ENCODE measurements at regions not wholly inside any gene's neighbourhood (a gene's known extent, or its start where the extent isn't known, plus 50 kb on each side); places are given as distances from the start of the nearest gene placed in this dataset.

DNA sequence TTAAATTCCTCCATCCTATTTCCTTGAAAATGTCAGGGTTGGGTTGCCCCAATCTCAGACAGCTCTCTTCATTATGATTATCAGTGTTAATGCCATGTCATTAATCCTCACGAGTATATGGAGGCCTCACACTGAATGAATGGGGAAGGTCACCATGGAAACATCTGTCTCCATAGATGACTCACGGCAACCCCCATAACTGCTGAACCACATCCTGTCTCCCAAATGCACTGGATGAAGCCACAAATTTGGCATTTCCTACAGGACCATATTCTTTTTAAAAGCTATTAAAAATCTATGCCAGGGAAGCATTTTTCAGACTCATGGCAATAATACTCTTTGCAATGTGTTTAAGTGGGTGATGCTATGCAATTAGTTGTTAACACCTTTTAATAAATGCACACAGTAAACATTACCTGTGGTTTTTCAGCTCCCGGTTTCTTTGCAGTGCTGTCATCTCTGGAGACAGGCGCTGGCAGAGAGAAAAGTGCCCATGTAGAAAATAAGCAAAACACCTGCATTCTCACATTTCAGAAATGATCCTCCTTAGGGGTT, 80.1 kb upstream of the PTPRK start:
- TF ChIP-seq ZBTB7A (IDR thresholded peaks at IDR 0.05; ENCODE audit: low read depth): no peak
- TF ChIP-seq, protein P1, sequence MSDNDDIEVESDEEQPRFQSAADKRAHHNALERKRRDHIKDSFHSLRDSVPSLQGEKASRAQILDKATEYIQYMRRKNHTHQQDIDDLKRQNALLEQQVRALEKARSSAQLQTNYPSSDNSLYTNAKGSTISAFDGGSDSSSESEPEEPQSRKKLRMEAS (IDR thresholded peaks at IDR 0.05): no peak
- TF ChIP-seq NFIC (IDR thresholded peaks at IDR 0.05): no peak
- TF ChIP-seq YY1 (IDR thresholded peaks at IDR 0.05; ENCODE audit: low read depth): no peak
- TF ChIP-seq CEBPB (IDR thresholded peaks at IDR 0.05): no peak
- TF ChIP-seq EGR1 (IDR thresholded peaks at IDR 0.05): no peak

DNA sequence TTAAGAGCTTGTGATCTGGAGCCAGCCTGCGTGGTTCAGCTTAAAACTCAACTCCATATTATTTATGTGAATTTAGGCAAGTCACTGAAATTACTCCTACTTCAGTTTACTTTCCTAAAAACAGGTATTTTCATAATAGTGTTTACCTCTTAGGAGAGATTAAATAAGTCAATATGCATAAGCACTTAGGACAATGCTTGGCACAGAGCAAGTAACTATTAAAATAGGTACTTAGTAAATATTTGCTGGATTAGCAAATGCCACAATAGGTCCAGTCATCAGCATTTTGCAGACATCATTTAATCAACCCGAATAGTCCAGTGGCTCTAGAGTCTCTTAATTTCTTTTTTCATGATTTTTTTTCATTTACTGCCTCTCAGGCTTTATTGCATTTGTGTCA, 78.6 kb upstream of the PTPRK start:
- TF ChIP-seq YY1 (IDR thresholded peaks at IDR 0.05; ENCODE audit: low read depth) (no peak), EGR1 (IDR thresholded peaks at IDR 0.05) (no peak), ZBTB7A (IDR thresholded peaks at IDR 0.05; ENCODE audit: low read depth) (no peak), EP300 (IDR thresholded peaks at IDR 0.05; ENCODE audit: borderline replicate concordance) (no peak)

DNA sequence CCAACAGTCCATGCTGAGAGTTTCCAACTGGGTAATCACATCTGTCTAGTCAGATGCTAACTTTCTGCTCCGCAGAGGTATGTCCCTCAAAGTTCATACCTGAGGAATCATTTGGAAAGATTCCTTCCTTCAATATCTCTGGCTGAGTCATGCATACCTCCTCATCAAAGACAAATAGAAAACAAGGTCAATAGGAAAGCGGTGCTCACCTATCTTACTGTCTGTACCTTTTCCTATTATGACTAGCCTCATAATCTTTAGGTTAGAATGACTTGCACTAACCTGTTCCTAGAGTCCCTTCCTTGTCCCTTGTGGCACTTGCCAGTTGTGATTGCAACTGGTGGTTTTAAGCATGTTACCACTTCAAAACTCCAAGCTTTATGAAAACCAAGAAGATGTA, 78.2 kb upstream of the PTPRK start:
- no peak for TF ChIP-seq TCF12 (IDR thresholded peaks at IDR 0.05; ENCODE audit: low read depth)
- TF ChIP-seq, protein P1 (IDR thresholded peaks at IDR 0.05): no peak
- TF ChIP-seq FOXM1 (IDR thresholded peaks at IDR 0.05; ENCODE audit: borderline replicate concordance, low read depth): no peak
- TF ChIP-seq, protein P2, sequence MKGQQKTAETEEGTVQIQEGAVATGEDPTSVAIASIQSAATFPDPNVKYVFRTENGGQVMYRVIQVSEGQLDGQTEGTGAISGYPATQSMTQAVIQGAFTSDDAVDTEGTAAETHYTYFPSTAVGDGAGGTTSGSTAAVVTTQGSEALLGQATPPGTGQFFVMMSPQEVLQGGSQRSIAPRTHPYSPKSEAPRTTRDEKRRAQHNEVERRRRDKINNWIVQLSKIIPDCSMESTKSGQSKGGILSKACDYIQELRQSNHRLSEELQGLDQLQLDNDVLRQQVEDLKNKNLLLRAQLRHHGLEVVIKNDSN (IDR thresholded peaks at IDR 0.05): no peak
- no peak for TF ChIP-seq EGR1 (IDR thresholded peaks at IDR 0.05)
- no peak for TF ChIP-seq CEBPB (IDR thresholded peaks at IDR 0.05)
- TF ChIP-seq, protein P3, sequence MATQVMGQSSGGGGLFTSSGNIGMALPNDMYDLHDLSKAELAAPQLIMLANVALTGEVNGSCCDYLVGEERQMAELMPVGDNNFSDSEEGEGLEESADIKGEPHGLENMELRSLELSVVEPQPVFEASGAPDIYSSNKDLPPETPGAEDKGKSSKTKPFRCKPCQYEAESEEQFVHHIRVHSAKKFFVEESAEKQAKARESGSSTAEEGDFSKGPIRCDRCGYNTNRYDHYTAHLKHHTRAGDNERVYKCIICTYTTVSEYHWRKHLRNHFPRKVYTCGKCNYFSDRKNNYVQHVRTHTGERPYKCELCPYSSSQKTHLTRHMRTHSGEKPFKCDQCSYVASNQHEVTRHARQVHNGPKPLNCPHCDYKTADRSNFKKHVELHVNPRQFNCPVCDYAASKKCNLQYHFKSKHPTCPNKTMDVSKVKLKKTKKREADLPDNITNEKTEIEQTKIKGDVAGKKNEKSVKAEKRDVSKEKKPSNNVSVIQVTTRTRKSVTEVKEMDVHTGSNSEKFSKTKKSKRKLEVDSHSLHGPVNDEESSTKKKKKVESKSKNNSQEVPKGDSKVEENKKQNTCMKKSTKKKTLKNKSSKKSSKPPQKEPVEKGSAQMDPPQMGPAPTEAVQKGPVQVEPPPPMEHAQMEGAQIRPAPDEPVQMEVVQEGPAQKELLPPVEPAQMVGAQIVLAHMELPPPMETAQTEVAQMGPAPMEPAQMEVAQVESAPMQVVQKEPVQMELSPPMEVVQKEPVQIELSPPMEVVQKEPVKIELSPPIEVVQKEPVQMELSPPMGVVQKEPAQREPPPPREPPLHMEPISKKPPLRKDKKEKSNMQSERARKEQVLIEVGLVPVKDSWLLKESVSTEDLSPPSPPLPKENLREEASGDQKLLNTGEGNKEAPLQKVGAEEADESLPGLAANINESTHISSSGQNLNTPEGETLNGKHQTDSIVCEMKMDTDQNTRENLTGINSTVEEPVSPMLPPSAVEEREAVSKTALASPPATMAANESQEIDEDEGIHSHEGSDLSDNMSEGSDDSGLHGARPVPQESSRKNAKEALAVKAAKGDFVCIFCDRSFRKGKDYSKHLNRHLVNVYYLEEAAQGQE (IDR thresholded peaks at IDR 0.05; ENCODE audit: low read depth): no peak
- no peak for TF ChIP-seq TAF1 (IDR thresholded peaks at IDR 0.05; ENCODE audit: low read depth)
- no peak for TF ChIP-seq TEAD4 (IDR thresholded peaks at IDR 0.05)
- no peak for TF ChIP-seq RAD21 (IDR thresholded peaks at IDR 0.05; ENCODE audit: low read depth)
- no peak for TF ChIP-seq ZBTB7A (IDR thresholded peaks at IDR 0.05; ENCODE audit: low read depth)
- no peak for TF ChIP-seq YY1 (IDR thresholded peaks at IDR 0.05; ENCODE audit: low read depth)
- TF ChIP-seq CREB1 (IDR thresholded peaks at IDR 0.05; ENCODE audit: low read depth): no peak
- TF ChIP-seq NFIC (IDR thresholded peaks at IDR 0.05): no peak

DNA sequence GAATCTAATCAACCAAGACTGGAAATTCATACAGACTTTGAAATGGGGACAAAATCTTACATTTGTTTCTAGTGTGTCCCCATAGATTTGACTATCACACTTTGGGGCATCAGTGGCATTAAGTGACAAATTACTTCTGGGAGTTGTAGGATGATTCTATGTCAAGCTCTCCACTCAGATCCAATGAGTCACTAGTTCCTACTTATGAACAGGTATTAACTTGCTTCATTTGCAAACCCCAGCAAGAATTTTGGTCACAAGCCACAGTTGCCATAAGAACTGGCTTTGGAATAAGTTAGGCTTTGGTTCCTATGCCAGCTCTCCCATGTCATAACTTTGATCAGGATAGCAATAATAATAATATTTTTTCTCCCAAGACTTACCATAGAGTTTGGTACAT, 77.6 kb upstream of the PTPRK start:
- no peak for TF ChIP-seq FOXM1 (IDR thresholded peaks at IDR 0.05; ENCODE audit: borderline replicate concordance, low read depth)
- TF ChIP-seq ZBTB7A (IDR thresholded peaks at IDR 0.05; ENCODE audit: low read depth): no peak
- TF ChIP-seq, protein P2 (IDR thresholded peaks at IDR 0.05): no peak
- TF ChIP-seq TAF1 (IDR thresholded peaks at IDR 0.05; ENCODE audit: low read depth): no peak
- no peak for TF ChIP-seq TCF12 (IDR thresholded peaks at IDR 0.05; ENCODE audit: low read depth)

DNA sequence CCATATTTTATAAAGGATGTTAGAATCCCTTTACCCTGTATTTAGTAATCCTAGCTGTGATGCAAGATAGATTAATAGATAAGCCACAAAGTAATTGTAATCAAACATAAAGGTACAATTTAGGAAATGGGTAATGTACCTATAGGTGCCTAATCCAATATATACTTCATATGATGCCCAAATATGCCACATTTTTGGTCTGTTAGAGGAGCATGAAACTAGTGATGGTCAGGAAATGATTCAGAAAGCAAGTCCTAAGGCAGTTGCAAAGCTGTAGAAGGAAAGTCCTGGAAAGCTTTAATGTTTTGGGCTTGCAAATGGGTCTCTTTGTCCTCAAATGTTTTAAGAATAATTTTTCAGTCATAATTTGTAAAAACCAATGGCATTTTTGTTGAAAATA, 76.6 kb upstream of the PTPRK start:
- no peak for TF ChIP-seq CREB1 (IDR thresholded peaks at IDR 0.05; ENCODE audit: low read depth)
- no peak for TF ChIP-seq TCF12 (IDR thresholded peaks at IDR 0.05; ENCODE audit: low read depth)
- TF ChIP-seq, protein P1 (IDR thresholded peaks at IDR 0.05): no peak
- TF ChIP-seq, protein P3 (IDR thresholded peaks at IDR 0.05; ENCODE audit: low read depth): no peak
- no peak for TF ChIP-seq FOXM1 (IDR thresholded peaks at IDR 0.05; ENCODE audit: borderline replicate concordance, low read depth)
- TF ChIP-seq TEAD4 (IDR thresholded peaks at IDR 0.05): no peak
- TF ChIP-seq, protein P2 (IDR thresholded peaks at IDR 0.05): no peak
- no peak for TF ChIP-seq EGR1 (IDR thresholded peaks at IDR 0.05)
- TF ChIP-seq CEBPB (IDR thresholded peaks at IDR 0.05): no peak
- TF ChIP-seq EP300 (IDR thresholded peaks at IDR 0.05; ENCODE audit: borderline replicate concordance): no peak
- TF ChIP-seq TAF1 (IDR thresholded peaks at IDR 0.05; ENCODE audit: low read depth): no peak
- TF ChIP-seq RAD21 (IDR thresholded peaks at IDR 0.05; ENCODE audit: low read depth): no peak
- TF ChIP-seq NFIC (IDR thresholded peaks at IDR 0.05): no peak
- no peak for TF ChIP-seq YY1 (IDR thresholded peaks at IDR 0.05; ENCODE audit: low read depth)
- no peak for TF ChIP-seq ZBTB7A (IDR thresholded peaks at IDR 0.05; ENCODE audit: low read depth)

DNA sequence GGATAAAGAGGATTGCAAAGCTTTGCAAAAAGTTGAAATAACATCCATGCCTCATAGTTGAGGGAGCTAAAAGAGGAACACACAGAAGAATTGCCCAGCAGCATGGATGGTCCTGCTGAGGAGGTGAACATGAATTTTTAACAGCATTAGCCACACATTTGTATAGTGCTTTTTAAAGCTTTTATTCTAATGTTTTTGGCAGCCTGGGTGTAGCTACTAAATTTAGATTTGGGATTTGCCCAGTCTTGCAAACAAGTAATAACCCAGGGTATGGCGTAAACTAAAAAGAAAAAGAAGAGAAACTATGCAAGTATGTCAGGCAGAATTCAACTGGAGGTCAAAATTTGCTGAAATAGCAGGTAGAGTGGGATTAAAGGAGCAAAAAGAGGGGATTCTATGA, 75.1 kb upstream of the PTPRK start:
- no peak for TF ChIP-seq ZBTB7A (IDR thresholded peaks at IDR 0.05; ENCODE audit: low read depth)
- no peak for TF ChIP-seq CEBPB (IDR thresholded peaks at IDR 0.05)
- TF ChIP-seq NFIC (IDR thresholded peaks at IDR 0.05): no peak
- no peak for TF ChIP-seq EGR1 (IDR thresholded peaks at IDR 0.05)
- TF ChIP-seq TCF12 (IDR thresholded peaks at IDR 0.05; ENCODE audit: low read depth): no peak
- no peak for TF ChIP-seq CREB1 (IDR thresholded peaks at IDR 0.05; ENCODE audit: low read depth)
- no peak for TF ChIP-seq FOXM1 (IDR thresholded peaks at IDR 0.05; ENCODE audit: borderline replicate concordance, low read depth)
- no peak for TF ChIP-seq TEAD4 (IDR thresholded peaks at IDR 0.05)
- no peak for TF ChIP-seq TAF1 (IDR thresholded peaks at IDR 0.05; ENCODE audit: low read depth)
- TF ChIP-seq, protein P1 (IDR thresholded peaks at IDR 0.05): no peak
- TF ChIP-seq, protein P3 (IDR thresholded peaks at IDR 0.05; ENCODE audit: low read depth): no peak
- no peak for TF ChIP-seq YY1 (IDR thresholded peaks at IDR 0.05; ENCODE audit: low read depth)
- TF ChIP-seq RAD21 (IDR thresholded peaks at IDR 0.05; ENCODE audit: low read depth): no peak
- TF ChIP-seq, protein P2 (IDR thresholded peaks at IDR 0.05): no peak
- TF ChIP-seq EP300 (IDR thresholded peaks at IDR 0.05; ENCODE audit: borderline replicate concordance): no peak

Measured in Ishikawa (cell line).